Ammon's horn (tissue), 1 donor: ENCODE measurements at regions not wholly inside any gene's neighbourhood (a gene's known extent, or its start where the extent isn't known, plus 50 kb on each side); places are given as distances from the start of the nearest gene placed in this dataset.

Experiments used
- DNase-seq: peaks from one replicate; pipeline ENCODE4 v3.0.0-alpha.2; 2016; ENCODE audit warnings: low spot score

- DNase-seq: no peak
Measured at GRCh38 chr7:17521437-17521836, 223.0 kb downstream of the AHR start.

- DNase-seq: no peak
Measured at GRCh38 chr7:17523813-17524739, 225.6 kb downstream of the AHR start.

GRCh38 chr7:17524746-17525145 lies 226.3 kb downstream of the AHR start:
- DNase-seq: no peak

- DNase-seq: no peak
Measured at GRCh38 chr7:17526621-17527020, 228.2 kb downstream of the AHR start.

GRCh38 chr7:17528636-17529035 lies 230.2 kb downstream of the AHR start:
- no peak for DNase-seq

GRCh38 chr7:17530244-17530643 lies 231.8 kb downstream of the AHR start:
- no peak for DNase-seq

GRCh38 chr7:17530741-17531421 lies 232.4 kb downstream of the AHR start:
- no peak for DNase-seq

GRCh38 chr7:17532861-17533404 lies 234.5 kb downstream of the AHR start:
- no peak for DNase-seq

GRCh38 chr7:17534348-17534747 lies 235.9 kb downstream of the AHR start:
- DNase-seq: no peak

GRCh38 chr7:17535776-17536175 lies 237.3 kb downstream of the AHR start:
- no peak for DNase-seq

GRCh38 chr7:17544401-17544800 lies 245.9 kb downstream of the AHR start:
- DNase-seq: no peak

GRCh38 chr7:17545348-17545747 lies 246.9 kb downstream of the AHR start:
- DNase-seq: no peak

- DNase-seq: no peak
Measured at GRCh38 chr7:17546189-17546588, 247.7 kb downstream of the AHR start.

- no peak for DNase-seq
Measured at GRCh38 chr7:17546592-17546991, 248.1 kb downstream of the AHR start.

GRCh38 chr7:17548014-17548653 lies 249.7 kb downstream of the AHR start:
- DNase-seq: no peak

GRCh38 chr7:17549406-17549805 lies 251.0 kb downstream of the AHR start:
- DNase-seq: no peak

GRCh38 chr7:17552373-17552772 lies 253.9 kb downstream of the AHR start:
- DNase-seq: no peak

- no peak for DNase-seq
Measured at GRCh38 chr7:17552952-17553351, 254.5 kb downstream of the AHR start.

- no peak for DNase-seq
Measured at GRCh38 chr7:17554341-17555015, 256.0 kb downstream of the AHR start.

- DNase-seq: no peak
Measured at GRCh38 chr7:17556247-17556956, 257.9 kb downstream of the AHR start.

GRCh38 chr7:17557251-17557671 lies 258.8 kb downstream of the AHR start:
- DNase-seq: no peak
